Immature natural killer cell (primary cell): ENCODE measurements at regions not wholly inside any gene's neighbourhood (a gene's known extent, or its start where the extent isn't known, plus 50 kb on each side); places are given as distances from the start of the nearest gene placed in this dataset.
"Not testable (repeated sequence)": the region's sequence is repeated elsewhere in the genome, so short reads cannot be mapped to it uniquely, and the experiment has no call there.

Experiments used
- DNase-seq, 3 donors: peaks; one replicate each; pipeline ENCODE4 v3.0.0; 2022; ENCODE audit warnings: mixed read lengths in 1 of 3
- H3K27ac Mint-ChIP-seq, 6 donors: one replicate each; pipeline ENCODE4 v1.8.0; 2020; ENCODE audit warnings: mixed read lengths in 6 of 6, mild to moderate bottlenecking in 5 of 6, inconsistent platforms in 4 of 6, moderate library complexity in 3 of 6
- H3K27me3 Mint-ChIP-seq, 3 donors: one replicate each; pipeline ENCODE4 v1.8.0; 2020 to 2021; ENCODE audit warnings: low read depth in 3 of 3, mild to moderate bottlenecking in 3 of 3, mixed read lengths in 3 of 3, moderate library complexity in 3 of 3, inconsistent platforms in 1 of 3
- H3K36me3 Mint-ChIP-seq, 3 donors: one replicate each; pipeline ENCODE4 v1.8.0; 2020; ENCODE audit warnings: mixed read lengths in 3 of 3, inconsistent platforms in 2 of 3, mild to moderate bottlenecking in 2 of 3
- H3K4me1 Mint-ChIP-seq, 2 donors: one replicate each; pipeline ENCODE4 v1.8.0; 2020; ENCODE audit warnings: inconsistent platforms in 2 of 2, mild to moderate bottlenecking in 2 of 2, mixed read lengths in 2 of 2, moderate library complexity in 1 of 2
- H3K4me3 Mint-ChIP-seq, 5 donors: one replicate each; pipeline ENCODE4 v1.8.0; 2020; ENCODE audit warnings: mild to moderate bottlenecking in 5 of 5, mixed read lengths in 5 of 5, inconsistent platforms in 3 of 5, moderate library complexity in 3 of 5
- H3K9me3 Mint-ChIP-seq, 6 donors: one replicate each; pipeline ENCODE4 v1.8.0; 2020; ENCODE audit warnings: mild to moderate bottlenecking in 6 of 6, mixed read lengths in 6 of 6, inconsistent platforms in 4 of 6, moderate library complexity in 3 of 6

GRCh38 chr12:39699079-39699478, 79.5 kb upstream of the ABCD2 start:
- H3K36me3 Mint-ChIP-seq, H3K4me3 Mint-ChIP-seq, DNase-seq, H3K9me3 Mint-ChIP-seq, H3K4me1 Mint-ChIP-seq, H3K27ac Mint-ChIP-seq: not testable (repeated sequence)
- peaks cover 3 to 13% (median 5%) of the 10 kb centered on the region in 3 donors for H3K27me3 Mint-ChIP-seq

GRCh38 chr12:39697108-39697507, 77.5 kb upstream of the ABCD2 start:
- peaks cover 0 to 13% (median 5%) of the 10 kb centered on the region in 3 donors for H3K27me3 Mint-ChIP-seq
- no peak overlapping the region for H3K4me3 Mint-ChIP-seq
- H3K36me3 Mint-ChIP-seq: peaks cover 0 to 7% (median 0%) of the 10 kb centered on the region in 3 donors
- H3K4me1 Mint-ChIP-seq: no peaks in the 10 kb centered on the region
- H3K9me3 Mint-ChIP-seq: peaks cover 0 to 7% (median under 1%) of the 10 kb centered on the region in 6 donors
- DNase-seq: no peak
- H3K27ac Mint-ChIP-seq: no peak overlapping the region

DNA sequence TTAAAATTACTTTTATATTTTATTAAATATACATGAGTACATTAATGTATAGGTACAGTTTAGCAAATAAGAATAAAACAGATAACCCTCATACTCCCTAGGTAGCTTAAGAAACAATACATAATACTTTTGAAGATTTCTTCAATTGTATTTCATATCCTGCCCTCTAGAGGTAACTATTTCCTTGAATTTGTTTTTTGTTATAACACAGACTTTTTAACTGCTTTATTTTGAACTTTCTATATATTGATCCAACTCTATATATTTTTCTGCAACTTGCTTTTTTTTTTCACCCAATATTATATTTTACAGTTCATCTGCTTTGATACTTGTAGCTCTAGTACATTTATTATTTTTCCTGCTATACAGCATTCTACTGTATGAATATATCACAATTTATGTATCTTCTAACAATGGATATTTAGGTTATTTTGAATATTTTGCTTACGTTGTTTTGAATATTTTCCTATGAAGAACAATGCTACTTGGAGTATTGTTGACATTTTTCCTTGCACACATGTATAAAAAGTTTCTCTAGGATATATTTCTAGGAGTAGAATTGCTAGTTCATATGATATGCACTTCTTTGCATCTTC, 72.8 kb upstream of the ABCD2 start:
- Mint-ChIP-seq H3K27me3 (peaks cover 0 to 5% (median 5%) of the 10 kb centered on the region in 3 donors), H3K4me3 (no peak overlapping the region), H3K27ac (no peak overlapping the region), H3K4me1 (no peaks in the 10 kb centered on the region), H3K36me3 (no peaks in the 10 kb centered on the region), H3K9me3 (no peaks in the 10 kb centered on the region)
- peak in 1 of 3 donors; percentile 21 for DNase-seq

GRCh38 chr12:39685854-39686657, 66.5 kb upstream of the ABCD2 start:
- no peaks in the 10 kb centered on the region for H3K27me3 Mint-ChIP-seq
- H3K27ac Mint-ChIP-seq: peak overlapping the region in 1 of 6 donors; percentile 49
- DNase-seq: peak in 1 of 3 donors; percentile 10
- no peaks in the 10 kb centered on the region for H3K9me3 Mint-ChIP-seq
- peaks cover 28 to 35% of the 10 kb centered on the region in 2 donors for H3K4me1 Mint-ChIP-seq
- H3K36me3 Mint-ChIP-seq: no peaks in the 10 kb centered on the region
- H3K4me3 Mint-ChIP-seq: no peak overlapping the region

DNA sequence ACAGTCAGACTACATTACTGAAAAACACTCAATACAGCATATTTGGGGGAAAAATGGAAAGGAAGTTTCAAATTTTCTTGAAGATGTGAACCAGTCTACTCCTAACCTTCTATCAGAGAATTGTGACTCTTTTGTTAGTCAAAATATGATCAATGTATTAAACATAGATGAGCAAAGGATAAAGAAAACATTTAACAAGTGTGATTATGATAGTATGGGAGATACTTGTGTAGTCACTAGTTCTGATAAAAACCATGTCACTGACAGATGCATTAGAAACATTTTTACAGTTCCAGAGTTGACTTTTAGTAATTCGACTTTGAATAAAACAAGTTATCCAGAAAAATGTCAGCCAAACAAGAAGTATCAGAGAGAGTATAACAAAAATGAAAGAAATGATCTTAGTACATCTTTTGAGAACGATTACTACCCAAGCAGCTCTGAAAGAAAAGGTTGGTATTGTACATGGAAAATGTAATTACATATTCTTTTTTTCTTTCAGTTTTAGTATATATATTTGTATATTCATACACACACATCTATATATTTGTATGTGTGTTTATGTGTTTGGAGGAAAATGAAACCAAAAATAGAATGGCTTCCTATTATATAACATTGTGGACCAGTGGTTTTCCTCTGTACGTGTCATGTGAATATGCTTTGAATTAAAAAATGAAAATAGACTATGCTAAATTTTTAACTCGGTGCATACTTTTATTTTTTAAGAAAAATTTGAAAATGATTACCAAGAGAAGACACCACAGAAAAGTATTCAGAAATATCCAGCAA, 63.3 kb upstream of the ABCD2 start:
- Mint-ChIP-seq H3K36me3 (peaks cover 0 to 4% (median 0%) of the 10 kb centered on the region in 3 donors), H3K9me3 (peaks cover 0 to 2% (median 0%) of the 10 kb centered on the region in 6 donors), H3K4me1 (peaks cover 28 to 35% of the 10 kb centered on the region in 2 donors), H3K27ac (peak overlapping the region; percentile 72 to 94 (median 90)), H3K4me3 (peak overlapping the region; percentile 76 to 92 (median 84)), H3K27me3 (peaks cover 0 to 2% (median 0%) of the 10 kb centered on the region in 3 donors)
- peak; percentile 37 to 54 (median 44) for DNase-seq

DNA sequence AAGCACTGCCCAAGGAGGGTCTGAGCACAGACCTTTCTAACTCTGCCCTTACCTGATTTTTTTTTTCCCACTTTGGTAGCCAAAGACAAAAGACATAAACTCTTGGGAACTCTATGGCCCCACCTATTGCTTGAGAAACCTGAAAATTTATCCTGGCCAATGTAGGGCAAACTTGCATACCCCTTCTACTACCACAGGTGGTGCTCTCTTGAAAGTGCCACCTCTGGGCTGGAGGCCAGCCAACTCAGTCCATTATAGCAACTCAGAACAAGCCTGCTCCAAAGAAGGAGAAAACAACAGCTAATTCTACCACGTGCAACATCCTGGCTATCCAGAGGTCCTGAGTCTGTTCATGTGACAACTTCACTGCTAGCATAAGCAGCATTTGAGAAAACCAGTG, 55.7 kb upstream of the ABCD2 start:
- Mint-ChIP-seq H3K27me3 (peaks cover 2 to 9% (median 7%) of the 10 kb centered on the region in 3 donors), H3K4me3 (no peak overlapping the region), H3K27ac (no peak overlapping the region), H3K9me3 (peaks cover 7 to 12% (median 9%) of the 10 kb centered on the region in 6 donors), H3K4me1 (peaks cover 0 to 7% of the 10 kb centered on the region in 2 donors), H3K36me3 (peaks cover 9 to 14% (median 11%) of the 10 kb centered on the region in 3 donors)
- DNase-seq: peak in 1 of 3 donors; percentile 4

DNA sequence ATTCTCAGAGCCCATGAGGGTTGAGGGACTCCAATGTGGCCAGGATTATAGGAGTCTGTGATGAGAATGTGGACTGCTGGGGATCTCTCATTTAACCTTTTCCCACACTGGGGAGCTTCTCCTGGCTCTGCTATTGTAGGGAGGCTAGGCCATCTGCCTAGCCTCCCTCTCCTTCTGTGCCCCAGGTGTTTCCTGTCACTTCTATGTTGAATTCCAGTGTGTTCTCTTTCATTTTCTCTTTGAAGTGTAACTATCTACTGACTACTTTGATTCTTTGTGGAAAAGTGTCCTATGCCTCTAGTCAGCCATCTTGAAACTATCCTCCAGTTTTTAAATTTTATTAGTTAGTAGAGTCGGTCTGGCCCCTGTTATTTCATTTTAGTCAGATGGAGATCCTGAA, 53.4 kb upstream of the ABCD2 start:
- peaks cover 3 to 11% (median 7%) of the 10 kb centered on the region in 3 donors for H3K27me3 Mint-ChIP-seq
- no peak overlapping the region for H3K27ac Mint-ChIP-seq
- H3K36me3 Mint-ChIP-seq: peaks cover 11 to 13% (median 12%) of the 10 kb centered on the region in 3 donors
- H3K4me3 Mint-ChIP-seq: no peak overlapping the region
- H3K9me3 Mint-ChIP-seq: peaks cover 7 to 14% (median 9%) of the 10 kb centered on the region in 6 donors
- H3K4me1 Mint-ChIP-seq: peaks cover 4 to 20% of the 10 kb centered on the region in 2 donors
- DNase-seq: no peak

DNA sequence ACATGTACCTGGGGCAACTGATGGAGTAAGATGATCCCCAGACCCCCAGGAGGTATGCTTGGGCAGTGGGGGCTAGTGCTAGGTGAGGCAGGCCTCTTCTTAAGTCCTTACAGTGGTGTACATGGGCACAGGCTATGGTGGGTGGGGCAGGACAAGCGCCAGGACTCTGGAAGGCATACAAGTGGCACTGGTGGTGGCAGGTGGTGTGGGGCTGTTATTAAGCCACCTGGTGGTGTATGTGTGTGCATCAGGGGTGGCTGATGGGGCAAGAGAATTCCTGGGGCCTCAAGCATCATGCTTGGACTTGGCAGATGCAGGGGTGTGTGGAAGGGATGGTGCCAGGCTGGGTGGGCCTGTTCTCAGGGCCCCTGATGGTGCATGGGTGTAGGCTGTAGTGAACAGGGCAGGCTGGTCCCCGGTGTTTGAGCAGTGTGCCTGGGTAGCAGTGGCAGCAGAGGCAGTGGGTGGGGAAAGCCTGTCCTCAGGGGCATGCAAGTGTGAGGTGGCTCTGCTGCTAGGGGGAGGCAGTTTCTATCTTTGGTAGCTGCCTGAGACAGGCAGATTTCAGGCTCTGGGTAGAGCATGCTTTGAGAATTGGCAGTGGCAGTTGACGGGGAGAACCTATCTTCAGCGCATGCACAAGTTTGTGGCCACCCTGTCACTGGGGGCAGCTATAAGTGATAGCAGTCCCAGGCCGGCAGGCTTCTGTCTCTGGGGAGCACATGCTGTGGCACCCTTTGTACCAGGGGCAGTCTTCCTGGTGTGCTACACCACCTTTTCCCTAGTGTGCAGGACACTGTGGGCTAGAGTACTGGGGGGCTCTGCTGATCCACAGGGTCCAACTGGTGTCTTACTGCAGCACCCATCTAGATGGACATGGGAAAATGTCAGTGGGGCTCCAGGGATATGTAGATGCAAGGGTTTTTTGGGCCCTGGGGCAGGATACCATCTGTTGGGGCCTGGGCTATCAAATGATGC, 52.6 kb upstream of the ABCD2 start:
- peaks cover 7 to 19% (median 9%) of the 10 kb centered on the region in 6 donors for H3K9me3 Mint-ChIP-seq
- DNase-seq: no peak
- H3K36me3 Mint-ChIP-seq: peaks cover 11 to 13% (median 12%) of the 10 kb centered on the region in 3 donors
- H3K27ac Mint-ChIP-seq: peak overlapping the region in 1 of 6 donors; percentile 41
- H3K27me3 Mint-ChIP-seq: peaks cover 3 to 10% (median 7%) of the 10 kb centered on the region in 3 donors
- H3K4me1 Mint-ChIP-seq: peaks cover 6 to 28% of the 10 kb centered on the region in 2 donors
- no peak overlapping the region for H3K4me3 Mint-ChIP-seq

DNA sequence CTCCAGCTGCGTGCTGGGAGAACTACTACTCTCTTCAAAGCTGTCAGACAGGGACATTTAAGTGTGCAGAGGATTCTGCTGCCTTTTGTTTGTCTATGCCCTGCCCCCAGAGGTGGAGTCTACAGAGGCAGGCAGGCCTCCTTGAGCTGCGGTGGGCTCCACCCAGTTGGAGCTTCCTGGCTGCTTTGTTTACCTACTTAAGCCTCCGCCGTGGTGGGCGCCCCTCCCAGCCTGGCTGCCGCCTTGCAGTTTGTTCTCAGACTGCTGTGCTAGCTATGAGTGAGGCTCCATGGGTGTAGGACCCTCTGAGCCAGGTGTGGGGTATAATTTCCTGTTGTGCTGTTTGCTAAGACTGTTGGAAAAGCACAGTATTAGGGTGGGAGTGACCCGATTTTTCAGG, 49.9 kb upstream of the ABCD2 start:
- not testable (repeated sequence) for H3K27me3 Mint-ChIP-seq
- DNase-seq: peak in 2 of 3 donors; percentile 16 to 48
- Mint-ChIP-seq H3K4me3 (peak overlapping the region in 1 of 5 donors; percentile 67), H3K9me3 (peaks cover 7 to 19% (median 9%) of the 10 kb centered on the region in 6 donors), H3K27ac (peak overlapping the region in 3 of 6 donors; percentile 4 to 77 (median 56)), H3K4me1 (peaks cover 10 to 32% of the 10 kb centered on the region in 2 donors), H3K36me3 (peaks cover 11 to 13% (median 12%) of the 10 kb centered on the region in 3 donors)
